GM21360 (cell line): ENCODE measurements at regions not wholly inside any gene's neighbourhood (a gene's known extent, or its start where the extent isn't known, plus 50 kb on each side); places are given as distances from the start of the nearest gene placed in this dataset.
"Not testable (repeated sequence)": the region's sequence is repeated elsewhere in the genome, so short reads cannot be mapped to it uniquely, and the experiment has no call there.

Experiments used
- ATAC-seq: cut with Tn5 transposase; IDR thresholded peaks from one replicate; pipeline ENCODE4 v1.9.1; 2021; ENCODE audit warnings: mild to moderate bottlenecking, moderate library complexity; ENCODE audit not compliant: unreplicated experiment

GRCh38 chr13:105773241-105773640 is 762.2 kb downstream of the EFNB2 start:
- no peak for ATAC-seq

DNA sequence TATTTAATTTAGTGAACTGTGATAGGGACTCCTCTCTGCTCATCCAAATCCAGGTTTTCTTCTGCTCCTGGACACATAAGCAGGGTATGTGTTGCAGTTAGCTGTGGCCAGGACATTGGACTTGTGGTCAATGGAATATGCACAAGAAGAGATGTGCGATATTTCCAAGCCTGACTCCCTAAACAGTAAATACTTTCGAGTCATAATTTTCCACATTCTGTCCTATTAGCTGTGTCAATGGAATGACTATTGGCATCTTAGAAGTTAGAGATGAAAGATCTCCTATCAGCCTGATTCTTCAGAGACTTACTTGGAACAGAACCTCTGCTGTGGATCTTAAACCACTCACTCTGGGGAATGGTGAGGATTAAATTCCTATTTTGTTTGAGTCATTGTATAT is 771.0 kb downstream of the EFNB2 start:
- no peak for ATAC-seq

DNA sequence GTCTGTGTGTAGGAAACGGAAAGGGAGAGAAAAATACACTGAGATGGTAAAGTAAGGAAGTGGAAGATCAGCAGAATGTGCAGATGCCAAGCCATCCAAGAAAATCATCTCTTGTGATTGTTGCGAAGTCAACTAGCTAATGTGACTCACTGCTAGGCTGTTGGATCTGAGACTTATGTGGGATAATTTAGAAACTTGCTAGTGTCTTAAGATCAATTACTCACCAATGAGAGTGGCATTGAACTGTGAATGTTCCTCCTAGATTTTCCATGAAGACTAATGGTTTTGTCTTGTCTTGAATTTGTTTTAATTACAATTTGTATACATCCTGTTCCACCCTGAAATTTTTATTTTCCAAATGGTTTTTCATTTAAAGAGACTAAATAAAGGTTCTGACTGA is 771.6 kb downstream of the EFNB2 start:
- ATAC-seq, result no peak

DNA sequence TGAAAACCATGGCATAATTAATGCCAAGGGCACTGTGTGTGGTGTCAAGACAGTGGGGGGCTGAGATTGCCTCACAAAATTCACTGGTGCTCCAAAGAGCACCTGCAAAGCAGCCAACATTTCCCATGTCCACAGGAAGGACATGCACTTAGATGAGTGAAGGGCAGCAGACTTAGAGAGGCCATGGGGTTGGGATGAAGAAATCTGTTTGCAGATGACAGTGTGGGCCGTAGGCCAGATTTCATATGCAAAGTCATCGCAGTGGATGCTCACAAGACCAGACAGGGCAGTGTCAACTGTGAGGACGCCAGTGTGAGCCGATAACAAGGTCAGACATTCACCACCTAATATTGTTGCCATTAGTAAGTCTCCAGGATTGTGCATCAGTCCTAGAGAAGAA is 773.4 kb downstream of the EFNB2 start:
- no peak for ATAC-seq

DNA sequence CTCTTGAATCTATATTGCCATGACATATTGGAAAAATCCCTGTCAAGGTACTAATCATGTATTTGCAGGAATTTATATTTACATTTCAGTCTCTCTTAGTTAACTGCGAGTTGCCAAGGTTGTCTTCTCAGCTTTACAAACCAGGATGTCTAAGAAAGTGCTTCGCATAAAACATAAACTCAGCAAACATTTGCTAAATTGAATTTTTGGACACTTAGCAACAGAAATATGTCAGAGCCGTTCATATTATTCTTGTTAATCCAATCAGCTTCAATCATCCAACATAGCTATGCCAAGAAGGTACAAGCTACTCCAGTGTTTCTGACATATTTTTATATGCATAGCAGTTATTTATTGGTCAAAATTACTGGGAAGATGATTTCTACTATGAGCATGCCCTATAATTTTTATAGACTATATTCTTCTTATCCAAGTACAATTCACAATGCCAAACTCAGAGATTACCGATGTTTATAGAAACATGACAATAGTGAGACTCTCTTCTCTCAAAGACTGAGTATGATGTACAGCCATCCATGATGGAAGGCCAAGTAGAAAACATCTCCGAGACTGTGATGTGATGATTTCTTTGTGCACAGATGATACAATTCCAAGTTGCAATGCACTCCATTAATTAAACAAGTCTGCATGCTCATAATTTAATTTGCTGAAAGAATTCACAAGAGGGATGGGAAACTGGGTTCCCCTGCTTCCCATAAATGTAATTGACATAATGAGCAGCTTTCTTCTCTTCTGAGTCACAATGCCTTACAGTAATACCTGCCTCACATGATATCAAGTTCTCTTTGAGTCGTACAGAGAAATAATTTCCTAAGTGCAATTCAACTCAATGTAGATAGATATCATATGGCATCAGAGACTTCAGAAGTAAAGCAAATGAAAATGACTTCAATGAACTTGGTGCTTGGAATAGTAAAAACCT is 776.3 kb downstream of the EFNB2 start:
- ATAC-seq, result no peak

- ATAC-seq, result no peak
Measured at GRCh38 chr13:105740739-105741138, 794.7 kb downstream of the EFNB2 start.

GRCh38 chr13:105737688-105738087 is 797.8 kb downstream of the EFNB2 start:
- no peak for ATAC-seq

DNA sequence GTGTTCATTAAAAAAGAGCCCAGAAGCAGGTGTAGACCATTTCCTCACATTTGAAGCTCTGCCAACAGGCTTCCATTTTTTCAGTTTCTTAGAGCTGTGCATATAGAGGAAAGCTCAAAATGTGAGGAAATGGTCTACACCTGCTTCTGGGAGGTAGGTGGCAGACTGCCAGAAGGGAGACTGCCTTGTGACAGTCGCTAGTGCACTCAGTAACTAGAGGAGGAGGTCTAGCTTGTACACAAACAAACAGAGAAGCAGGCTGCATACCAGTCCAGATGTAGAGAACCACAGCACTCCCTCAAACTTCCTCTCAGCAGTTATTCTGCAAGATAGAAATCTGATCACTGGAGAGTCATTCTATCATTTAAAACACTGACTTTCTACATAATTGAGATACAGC is 800.2 kb downstream of the EFNB2 start:
- ATAC-seq, result no peak

DNA sequence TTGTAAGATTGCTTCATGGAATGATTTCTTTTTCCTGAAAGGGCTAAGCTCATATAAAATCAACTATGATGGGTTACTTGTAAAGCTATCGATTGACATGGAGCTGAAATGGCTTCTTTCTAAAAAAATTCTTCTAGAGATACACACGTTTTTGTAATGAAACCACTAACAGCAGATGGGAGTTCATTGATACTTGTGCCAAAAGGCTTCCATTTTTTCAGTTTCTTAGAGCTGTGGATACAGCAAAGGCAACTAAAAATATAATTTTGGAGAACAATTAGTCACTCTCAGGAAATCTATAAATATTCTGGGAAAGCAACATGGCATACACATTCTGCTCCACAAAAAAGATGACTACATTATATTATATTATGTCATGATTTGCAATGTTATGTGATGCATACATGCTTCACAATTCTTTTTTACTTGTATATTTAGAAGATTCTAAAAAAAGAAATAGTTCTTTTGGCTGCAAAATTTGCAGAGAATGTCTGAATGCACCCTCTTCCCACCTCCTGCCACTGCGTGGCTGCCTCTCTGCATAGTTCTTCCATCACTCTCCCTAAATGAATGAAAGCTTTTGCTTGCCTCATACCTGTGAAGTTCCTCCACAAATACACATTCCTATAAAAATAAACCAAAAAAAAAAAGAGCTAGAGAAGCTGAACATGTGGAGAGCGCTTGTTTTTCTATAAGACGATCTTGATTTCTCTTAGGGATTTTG is 802.5 kb downstream of the EFNB2 start:
- no peak for ATAC-seq

DNA sequence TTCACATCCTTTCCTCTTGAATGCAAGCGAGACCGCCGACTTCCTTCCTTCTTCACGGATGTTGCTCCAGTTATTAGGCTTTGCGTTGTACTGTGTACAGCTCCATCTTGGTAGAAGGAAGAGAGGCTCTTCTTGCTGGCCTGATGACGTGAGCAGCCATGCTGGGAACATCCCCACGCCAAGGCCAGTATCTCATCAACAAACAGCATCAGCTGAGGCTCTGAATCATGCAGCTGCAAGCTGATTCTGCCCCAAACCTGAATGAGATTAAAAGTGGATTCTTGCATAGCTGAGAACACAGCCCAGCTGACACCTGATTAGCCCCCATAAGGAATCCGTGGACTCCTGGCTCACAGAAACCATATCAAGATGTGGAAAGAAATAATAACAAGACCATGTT is 809.6 kb downstream of the EFNB2 start:
- no peak for ATAC-seq

- no peak for ATAC-seq
Measured at GRCh38 chr13:105721016-105721415, 814.4 kb downstream of the EFNB2 start.

GRCh38 chr13:105719859-105720258 is 815.6 kb downstream of the EFNB2 start:
- no peak for ATAC-seq

DNA sequence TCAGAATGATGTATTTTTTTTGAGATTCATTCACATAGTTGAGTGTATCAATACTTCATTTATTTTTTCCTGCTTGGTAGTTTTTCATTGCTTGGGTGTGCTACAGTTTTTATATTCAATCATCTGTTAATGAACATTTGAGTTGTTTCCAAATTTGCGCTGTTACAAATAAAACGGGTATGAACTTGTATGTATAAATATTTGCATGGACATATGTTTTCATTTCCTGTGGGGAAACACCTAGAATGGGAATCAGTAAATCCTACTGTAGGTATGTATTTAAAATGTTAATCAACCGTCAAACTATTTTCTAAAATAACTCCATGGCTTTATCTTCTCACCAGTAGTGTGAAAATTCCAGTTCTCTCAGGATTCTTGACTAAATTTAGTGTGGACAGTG is 826.3 kb downstream of the EFNB2 start:
- ATAC-seq, result no peak

GRCh38 chr13:105703843-105704242 is 831.6 kb downstream of the EFNB2 start:
- no peak for ATAC-seq

DNA sequence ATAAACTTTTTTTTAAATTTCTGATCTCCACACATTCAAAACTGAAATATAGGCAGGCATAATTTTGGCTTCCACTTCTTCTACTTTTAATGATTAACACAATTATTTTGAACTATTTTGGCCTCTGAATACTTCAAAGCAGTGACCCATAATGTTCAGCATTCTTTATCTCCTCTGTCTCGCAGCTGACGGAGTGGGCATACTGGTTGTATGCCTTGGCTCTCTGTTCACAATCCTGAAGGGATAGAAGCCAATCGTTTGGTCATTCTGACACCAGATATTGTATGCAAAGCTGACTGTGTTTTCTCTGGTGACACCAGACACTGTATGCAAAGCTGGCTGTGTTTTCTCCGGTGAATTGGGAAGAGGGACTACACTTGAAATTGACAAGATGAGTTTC is 833.0 kb downstream of the EFNB2 start:
- ATAC-seq, result no peak

GRCh38 chr13:105692769-105693168 is 842.7 kb downstream of the EFNB2 start:
- ATAC-seq, result no peak

GRCh38 chr13:105684216-105684615 is 851.2 kb downstream of the EFNB2 start:
- ATAC-seq, result no peak

- no peak for ATAC-seq
Measured at GRCh38 chr13:105679838-105680237, 855.6 kb downstream of the EFNB2 start.

DNA sequence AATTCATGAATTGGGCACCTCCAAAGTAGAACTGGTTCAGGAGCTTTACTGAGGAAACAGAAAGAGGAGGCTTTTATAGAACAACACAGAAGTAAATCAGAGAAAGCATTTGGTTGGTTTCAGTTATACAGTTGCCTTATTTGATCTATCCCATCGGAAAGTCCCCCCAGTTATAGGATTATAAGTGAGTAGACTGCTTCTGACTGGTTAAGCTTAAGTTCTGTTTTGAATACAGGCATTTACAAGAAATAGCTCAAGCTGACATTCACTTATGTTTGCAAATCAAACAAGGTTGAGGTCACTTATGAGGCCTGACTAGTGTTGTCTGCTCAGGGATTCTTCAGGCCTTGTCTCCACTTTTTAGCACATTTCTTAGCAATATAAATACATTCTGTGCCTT is 857.4 kb downstream of the EFNB2 start:
- no peak for ATAC-seq

GRCh38 chr13:105672881-105673280 is 862.6 kb downstream of the EFNB2 start:
- no peak for ATAC-seq

GRCh38 chr13:105671131-105671530 is 864.3 kb downstream of the EFNB2 start:
- not testable (repeated sequence) for ATAC-seq
